Fibroblast of skin of right quadriceps (primary cell): ENCODE measurements at regions not wholly inside any gene's neighbourhood (a gene's known extent, or its start where the extent isn't known, plus 50 kb on each side); places are given as distances from the start of the nearest gene placed in this dataset.
"Not testable (repeated sequence)": the region's sequence is repeated elsewhere in the genome, so short reads cannot be mapped to it uniquely, and the experiment has no call there.

Experiments used
- DNase-seq: peaks from one replicate; pipeline ENCODE4 v3.0.0-alpha.2; 2013

DNA sequence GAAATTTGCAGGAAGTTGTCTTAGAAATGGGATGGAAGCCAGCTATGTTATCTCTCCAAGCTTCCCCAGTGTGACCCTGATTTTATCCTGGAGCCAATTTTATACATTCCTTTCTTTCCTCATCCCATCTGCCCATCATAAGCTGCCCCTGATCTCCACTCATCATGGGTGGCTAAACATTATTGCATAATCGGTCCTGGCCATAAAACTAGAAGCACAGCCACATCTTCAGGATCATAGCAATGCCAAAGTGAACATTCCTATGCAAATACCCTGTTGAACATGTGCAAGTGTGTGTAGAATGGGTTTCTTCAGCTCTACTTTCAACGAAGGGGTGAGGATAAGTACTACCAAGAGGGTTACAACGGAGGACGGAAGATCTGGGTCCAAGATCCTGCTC, 50.6 kb upstream of the COG2 start:
- no peak for DNase-seq

DNA sequence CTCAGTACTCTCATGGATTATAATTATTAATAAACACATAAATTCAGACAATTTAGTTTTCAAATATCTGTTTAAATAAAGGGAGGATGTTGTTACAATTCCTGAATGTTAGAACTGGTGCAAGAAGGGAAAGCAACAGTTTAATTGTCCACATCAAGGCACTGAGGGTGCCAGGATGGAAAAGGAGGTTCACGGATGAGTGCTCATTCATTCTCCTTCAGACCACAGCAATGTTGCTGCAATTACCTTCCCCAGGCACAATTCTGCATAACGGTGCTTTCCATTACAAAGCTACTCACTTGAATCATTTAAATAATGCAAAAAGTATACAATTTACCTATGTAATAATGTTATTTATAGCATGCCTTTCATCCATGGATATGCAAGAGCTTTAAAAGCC, 52.3 kb upstream of the COG2 start:
- DNase-seq = no peak

DNA sequence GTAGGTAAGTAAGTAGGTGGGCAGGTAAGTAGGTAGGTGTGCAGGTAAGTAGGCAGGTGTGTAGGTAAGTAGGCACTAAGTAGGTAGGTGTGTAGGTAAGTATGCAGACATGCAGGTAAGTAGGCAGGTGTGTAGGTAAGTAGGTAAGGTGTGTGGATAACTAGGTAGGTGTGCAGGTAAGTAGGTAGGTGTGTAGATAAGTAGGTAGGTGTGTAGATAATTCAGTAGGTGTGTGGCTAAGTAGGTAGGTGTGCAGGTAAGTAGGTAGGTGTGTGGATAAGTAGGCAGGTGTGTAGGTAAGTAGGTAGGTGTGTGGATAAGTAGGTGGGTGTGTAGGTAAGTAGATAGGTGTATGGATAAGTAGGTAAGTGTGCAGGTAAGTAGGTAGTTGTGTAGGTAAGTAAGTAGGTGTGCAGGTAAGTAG, 53.9 kb upstream of the COG2 start:
- DNase-seq = no peak

DNA sequence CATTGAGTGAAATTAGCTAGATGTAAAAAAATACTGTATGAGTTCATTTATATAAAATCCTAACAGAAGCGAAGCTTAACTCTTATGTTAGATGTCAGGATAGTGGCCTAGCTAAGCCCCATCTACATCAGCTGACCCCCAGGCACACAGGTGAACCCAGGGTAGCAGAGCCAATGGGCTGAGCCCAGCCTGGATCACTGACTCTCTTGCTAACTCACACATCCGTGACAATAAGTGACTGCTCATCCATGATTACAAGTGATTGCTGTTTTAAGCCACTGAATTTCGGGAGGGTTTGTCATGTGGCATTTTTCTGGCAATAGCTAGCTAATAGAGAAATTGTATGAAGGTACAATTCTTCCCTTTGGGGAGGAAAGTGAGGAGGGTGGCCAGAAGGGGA, 55.2 kb upstream of the COG2 start:
- DNase-seq = no peak

DNA sequence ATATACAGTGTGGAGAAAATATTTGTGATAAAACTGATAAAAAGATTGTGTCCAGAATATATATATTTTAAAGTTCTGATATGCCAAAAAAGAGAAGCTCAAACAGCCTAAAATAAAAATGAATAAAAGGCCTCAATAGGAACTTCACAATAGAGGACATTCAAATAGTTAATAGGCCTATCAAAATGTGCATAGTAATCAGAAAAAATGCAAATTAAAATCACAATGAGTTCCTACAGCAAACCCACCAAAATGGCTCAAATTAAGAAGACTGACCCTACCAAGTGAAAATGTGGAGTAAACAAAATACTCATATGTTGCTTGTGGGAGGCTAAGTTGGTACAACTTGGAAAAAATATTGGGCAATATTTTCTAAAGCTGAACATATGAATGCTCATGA, 57.6 kb upstream of the COG2 start:
- no peak for DNase-seq

DNA sequence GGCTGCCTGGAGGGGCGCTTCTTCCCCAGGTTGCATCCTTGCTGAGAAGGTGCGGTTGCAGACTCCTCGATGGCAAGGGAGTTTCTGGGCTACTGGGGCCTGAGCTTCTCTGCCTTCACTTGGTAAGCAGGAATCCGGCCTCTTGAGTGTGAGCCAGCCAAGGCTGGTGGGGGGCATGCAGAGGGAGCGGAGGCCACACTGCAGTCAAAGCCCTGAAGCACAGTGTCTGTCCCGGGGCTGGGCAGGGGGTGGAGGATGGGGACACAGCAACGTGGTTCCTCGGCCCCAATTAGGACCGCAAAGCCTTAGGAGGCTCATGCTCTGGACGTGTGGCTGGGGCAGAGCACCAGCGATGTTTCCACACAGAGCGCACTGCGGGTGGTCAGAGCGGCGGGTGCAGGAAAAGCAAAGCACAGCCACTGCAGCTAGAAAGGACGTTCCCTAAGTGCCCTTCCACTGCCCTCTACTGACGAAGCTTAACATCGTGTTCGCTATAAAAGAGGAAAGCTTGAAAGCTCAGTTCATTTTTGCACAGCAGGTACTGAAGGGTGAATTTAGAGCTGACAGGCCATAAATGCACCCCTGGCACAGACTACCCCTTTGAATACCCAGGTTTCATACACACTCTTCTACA, 60.7 kb upstream of the COG2 start:
- DNase-seq = no peak

DNA sequence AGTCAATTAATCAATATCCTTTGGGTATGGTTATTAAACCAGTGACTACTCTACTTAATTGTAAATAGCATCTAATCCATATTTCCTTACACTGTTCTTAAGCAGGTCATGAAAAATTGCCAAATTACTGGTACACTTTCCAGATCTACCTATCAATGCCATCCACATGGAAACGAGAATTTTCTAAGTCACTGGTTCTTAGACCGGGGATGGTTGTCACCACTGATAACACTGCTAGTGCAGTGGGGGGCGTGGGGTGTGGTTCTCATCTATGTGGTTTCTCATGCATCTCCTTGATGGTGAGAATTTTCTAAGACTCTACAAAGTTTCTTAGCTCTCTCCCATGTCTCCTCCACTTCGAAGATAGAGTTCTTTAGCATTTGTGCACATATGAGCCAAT, 63.7 kb upstream of the COG2 start:
- no peak for DNase-seq

DNA sequence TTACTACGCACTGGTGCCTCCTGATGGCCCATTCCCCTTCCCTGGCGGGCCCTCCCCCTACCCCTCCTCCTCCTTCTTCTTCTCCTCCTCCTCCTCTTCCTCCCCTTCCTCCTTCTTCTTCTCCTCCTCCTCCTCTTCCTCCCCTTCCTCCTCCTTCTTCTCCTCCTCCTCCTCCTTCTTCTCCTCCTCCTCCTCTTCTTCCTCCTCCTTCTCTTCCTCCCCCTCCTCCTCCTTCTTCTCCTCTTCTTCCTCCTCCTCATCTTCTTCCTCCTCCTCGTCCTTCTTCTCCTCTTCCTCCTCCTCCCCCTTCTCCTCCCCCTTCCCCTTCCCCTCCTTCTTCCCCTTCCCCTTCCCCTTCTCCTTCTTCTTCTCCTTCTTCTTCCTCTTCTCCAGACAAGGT, 64.7 kb upstream of the COG2 start:
- no peak for DNase-seq

DNA sequence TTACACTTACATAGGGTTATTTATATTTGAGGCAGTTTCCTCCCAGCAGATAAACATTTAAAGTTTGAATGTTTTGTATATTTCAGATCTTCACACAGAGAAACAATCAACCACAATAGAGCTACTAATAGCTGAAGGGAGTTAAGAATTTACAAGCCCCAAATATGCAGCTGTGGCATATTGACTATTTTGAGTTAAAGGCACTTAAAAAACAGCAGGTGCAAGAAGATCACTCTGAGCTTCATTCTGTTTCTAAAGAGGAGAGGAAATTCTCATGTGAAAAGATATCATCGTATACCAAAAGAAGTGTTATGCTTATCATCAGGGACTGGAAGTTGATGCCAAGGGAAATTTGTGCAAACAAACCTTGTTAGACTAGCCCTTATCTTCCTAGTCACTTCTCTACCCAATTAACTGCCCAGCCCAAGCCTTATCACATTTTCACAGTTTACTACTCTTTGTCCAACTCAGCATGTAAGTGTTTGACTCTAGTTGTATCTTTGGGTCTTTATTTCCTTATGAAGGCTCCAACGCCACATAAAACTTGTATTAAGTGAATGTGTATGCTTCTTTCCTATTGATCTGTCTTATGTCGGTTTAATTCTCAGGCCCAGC, 66.3 kb upstream of the COG2 start:
- DNase-seq = no peak

DNA sequence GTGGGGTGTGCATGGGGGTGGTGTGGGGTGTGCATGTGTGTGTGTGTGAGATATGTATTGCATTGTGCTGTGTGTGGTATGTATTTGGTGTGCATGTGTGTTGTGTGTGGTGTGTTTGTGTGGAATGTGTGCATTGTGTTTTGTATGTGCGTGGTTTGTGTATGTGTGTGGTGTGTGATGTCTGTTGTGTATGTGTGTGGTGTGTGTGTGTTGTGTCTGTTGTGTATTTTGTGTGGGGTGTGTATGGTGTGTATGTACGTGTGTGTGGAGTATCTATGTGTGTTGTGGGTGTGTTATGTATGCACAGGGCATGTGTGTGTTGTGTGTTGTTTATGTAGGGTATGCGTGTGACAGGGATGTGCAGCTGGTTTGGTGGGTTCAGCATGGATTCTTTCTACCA, 67.8 kb upstream of the COG2 start:
- DNase-seq = no peak

DNA sequence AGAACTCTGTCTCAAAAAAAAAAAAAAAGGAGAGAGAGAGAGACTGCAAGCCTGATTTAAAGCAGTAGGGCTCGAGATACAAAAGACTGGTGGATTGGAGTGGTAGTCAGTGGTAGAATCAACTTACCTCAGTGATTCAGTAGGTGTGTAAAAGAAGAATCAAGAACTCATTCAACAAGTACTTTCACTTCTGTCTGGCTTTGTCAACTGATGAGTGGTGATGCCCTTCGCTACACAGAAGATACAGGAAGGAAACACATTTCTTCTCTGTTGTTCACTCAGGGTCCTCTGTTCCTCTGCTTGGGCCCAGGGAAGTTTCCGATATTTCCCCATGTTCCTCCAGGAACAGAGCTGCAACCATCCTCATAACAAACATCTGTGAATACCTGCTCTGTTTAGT, 68.6 kb upstream of the COG2 start:
- no peak for DNase-seq

DNA sequence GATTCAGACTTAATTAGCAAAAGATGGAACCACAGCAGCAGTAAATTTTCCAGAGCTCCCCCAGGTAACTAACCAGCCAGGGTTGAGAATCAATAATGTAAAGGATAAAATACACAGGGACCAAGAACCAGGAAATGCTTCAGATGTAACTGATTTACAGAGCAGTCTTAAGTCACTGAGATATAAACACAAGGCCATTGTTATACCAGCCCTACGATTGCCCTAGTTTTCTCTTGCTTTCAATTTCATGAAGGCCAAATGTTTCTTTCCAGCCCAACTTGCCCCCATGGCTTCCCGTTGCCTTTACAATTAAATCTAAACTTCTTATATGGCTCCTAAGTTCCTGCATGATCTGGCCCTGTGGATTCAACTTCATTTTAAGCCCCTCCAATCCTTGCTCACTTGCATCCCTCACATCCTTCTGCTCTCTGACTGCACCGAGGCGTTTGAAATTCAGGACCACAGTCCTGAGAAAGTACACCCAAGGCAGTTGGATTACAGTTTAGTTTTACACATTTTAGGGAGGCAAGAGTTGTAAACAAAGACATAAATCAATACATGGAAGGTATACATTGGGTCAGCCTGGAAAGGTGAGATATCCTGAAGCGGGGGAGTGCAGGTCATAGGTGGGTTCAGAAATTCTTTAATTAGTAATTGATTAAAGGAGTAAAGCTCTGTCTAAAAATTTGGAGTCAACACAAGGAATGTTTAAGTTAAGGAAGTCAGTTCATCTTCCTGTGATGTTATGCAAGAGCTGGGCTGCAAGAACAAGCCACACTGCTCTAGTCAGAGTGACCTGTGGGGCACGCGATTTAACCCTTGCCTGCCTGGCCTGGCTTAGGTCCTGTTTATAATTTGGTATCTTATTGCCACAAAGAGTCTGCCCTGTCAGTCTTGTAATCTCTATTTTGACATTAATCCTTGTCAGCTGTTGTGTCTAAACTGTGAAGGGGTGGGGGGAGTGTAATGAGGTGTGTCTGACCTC, 69.9 kb upstream of the COG2 start:
- DNase-seq = no peak

DNA sequence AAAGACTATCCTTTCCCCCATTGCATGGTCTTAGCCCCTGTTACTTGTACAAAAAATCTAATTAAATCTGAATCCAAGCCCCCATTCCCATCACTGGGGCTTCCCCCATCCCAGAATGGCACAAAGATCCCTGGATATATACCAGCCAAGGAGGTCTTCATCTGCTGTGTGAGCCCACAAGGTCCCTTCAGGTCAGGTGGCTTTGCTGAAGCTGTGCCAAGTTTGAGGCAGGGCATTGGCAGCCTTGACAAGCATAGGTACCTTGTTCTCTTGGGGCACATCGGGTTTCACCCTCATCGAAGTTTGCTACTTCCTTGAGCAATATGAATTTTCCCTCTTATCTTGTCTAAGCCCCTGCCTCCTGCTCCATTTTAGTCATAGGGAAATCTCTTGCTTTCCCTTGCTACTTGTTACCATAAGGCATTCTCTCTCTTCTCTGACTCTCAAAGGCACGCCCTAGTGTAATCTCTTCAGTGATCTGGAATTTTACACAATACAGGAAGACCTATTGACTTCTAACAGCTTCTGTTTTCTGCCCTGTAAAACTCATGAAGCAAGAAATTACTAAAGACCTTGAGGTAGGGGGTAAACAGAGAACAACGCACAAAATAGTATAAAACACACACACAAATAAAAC, 71.4 kb upstream of the COG2 start:
- DNase-seq = no peak

DNA sequence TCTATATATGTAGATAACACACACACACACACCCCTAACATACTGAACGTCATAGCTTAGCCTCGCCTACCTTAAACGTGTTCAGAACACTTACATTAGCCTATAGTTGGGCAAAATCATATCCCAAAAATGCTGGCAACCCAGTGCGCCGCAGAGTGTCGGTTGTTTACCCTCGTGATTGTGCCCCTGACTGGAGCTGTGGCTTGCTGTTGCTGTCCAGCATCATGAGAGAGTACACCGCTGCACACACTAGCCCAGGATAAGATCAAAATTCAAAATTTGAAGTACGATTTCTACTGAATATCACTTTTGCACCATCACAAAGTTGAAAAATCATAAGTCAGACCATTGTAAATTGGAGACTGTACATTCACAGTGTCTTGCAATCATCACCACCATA, 73.1 kb upstream of the COG2 start:
- no peak for DNase-seq

DNA sequence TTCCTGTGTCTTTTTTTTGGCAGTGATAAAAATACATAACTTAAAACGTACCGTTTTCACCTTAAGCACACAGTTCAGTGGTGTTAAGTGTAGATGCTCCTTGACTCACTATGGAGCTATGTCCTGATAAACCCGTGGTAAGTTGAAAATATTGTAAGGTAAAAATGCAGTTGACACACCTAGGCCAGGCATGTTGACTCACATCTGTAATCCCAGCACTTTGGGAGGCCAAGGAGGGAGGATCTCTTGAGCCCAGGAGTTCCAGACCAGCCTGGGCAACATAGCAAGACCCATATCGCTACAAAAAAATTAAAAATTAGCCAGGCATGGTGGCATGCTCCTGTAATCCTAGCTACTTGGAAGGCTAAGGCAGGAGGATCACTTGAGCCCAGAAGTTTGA, 73.6 kb upstream of the COG2 start:
- DNase-seq = no peak

DNA sequence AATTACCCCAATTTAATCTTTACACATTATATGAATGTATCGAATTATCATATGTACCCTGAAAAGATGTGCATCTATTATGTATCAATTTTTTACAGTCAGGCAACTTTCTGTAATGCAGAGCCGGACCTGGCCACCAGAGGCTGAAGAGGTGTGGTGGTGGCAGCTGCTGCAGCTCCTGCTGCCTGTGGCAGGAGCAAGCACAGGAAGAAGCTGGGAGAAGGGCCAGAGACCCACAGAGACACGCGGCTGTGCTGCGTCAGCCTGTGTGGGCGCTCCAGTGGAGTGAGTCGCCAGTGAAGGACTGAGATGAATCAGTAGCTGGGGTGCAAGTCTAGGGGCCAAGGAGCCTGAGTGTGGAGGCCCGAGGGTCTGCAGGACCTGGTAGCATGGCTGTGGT, 74.3 kb upstream of the COG2 start:
- DNase-seq = peak; percentile 5

DNA sequence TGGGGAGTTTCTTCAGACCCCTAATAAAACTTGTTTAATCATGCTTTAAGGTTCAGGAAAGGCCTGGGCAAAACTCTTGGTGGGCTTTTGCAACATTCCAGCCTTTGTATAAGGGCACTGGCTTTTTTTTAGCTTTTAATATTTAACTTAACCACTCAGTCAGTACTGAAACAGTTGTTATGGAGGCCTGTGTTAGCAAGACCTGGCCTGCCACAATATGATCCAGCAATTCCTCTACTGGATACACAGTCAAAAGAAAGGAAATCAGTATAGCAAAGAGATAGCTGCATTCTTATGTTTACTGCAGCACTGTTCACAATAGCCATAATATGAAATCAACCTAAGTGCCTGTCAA, 75.1 kb upstream of the COG2 start:
- no peak for DNase-seq

DNA sequence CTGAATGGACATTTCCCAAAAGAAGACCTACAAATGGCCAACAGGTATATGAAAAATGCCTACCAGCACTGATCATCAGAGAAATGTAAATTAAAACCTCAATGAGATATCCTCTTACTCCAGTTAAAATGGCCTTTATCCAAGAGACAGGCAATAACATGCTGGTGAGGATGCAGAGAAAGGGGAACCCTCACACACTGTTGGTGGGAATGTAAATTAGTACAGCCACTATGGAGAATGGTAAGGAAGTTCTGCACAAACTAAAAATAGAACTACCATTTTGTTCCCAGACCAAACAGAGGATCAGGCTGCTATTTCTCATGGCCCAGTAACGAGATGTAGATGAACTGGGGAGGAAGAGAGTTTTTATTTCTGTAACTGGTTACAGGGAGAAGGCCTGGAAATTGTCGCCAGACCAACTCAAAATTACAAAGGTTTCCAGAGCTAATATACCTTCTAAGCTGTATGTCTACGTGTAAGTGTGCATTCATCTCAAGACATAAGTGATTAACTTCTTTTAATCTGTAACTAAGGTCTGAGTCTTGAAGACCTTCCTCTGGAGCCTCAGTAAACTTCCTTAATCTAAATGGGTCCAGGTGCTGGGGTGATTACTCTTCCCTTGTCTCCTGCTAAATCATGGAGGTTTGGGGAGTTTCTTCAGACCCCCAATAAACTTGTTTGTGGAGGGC, 75.6 kb upstream of the COG2 start:
- not testable (repeated sequence) for DNase-seq

DNA sequence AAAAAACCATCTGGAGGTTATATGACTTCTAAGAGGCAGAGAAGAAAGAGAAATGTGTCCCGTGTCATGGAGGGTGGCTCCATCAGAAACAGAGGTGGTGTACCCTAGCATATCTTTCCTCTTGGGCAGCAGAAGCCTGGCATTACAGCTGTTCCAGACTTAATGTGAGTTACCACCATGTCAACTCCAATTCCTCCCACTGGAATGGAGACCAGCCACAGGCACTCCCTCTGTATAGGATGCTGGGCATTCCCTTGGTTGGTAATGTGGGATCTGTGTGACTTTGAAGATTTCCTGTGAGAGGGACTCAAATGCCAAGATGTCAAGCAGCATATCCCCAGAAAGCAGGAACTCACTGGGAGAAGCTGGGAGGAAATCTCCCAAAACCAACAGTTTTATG, 77.1 kb upstream of the COG2 start:
- no peak for DNase-seq

DNA sequence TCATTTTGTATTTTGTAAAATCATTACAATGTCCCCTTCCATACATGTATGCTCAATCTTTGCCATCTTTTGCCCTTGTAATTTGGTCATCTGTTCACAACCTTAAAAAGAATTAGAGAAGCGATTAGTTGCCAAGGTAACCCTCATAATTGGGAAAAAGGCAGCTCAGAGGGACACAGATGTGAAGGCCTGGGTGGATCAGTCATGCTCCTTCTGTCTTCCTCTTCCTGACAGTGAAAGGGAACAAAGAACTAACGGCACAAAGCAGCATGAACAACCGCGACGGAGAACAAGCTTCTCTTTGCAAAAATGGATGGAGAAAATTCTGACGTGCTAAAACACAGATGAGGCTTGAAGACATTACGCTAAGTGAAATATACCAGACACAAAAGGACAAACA, 78.7 kb upstream of the COG2 start:
- no peak for DNase-seq

DNA sequence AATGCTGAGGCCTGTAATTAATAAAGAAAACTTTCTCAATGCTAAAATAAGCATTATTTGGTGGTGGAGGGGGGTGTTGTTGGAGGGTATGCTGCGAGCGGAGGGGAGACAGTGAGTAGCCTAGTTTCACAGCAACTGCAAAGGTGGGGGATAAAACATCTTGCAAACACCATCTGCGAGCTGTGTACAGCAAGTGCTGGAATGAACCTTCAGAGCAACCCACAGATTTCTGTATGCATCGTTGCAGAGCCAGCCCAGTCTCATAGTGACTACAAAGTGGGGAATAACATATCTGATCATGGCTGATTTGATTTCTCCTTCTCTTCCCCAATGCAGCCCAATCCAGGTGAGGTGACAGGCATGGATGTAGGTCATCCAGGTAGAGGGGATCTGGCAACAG, 80.7 kb upstream of the COG2 start:
- no peak for DNase-seq

DNA sequence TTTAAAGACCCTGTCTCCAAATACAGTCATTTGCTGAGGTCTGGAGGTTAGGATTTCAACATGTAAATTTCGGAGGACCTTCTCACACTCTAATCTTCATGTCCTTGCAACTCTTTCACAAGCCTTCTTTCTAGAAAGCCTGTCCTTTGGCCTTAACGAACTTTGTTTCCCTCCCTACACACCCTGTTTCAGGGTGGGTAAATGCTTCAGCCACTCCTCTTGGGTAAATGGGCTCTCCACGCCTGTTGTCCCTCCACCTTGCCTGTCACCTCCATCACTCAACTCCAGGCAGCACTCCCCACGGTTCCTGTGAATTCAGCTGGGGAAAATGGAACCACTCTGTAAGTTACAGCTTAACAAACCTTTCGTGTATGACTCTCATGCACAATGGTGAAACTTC, 84.0 kb upstream of the COG2 start:
- DNase-seq = no peak

DNA sequence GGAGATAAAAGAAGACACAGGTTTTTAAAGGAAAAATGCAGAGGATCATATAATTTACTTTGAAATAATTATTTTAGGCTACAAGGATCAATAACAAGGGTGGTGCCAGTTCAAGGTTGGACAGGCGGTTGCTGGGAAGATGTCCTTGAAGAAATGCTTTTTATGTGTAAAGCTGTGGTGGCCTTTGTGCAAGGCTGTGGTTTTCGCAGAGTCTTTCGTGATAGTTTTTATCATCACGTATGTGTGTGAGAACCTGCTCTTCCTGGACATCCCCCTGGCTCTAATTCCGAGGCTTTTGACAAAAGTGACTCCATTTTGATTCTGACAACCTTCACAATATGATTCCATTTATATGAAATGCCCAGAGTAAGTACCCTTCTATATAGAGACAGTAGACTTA, 85.8 kb upstream of the COG2 start:
- no peak for DNase-seq
